ENCODE measurements at regions not wholly inside any gene's neighbourhood (a gene's known extent, or its start where the extent isn't known, plus 50 kb on each side); places are given as distances from the start of the nearest gene placed in this dataset.

- no peaks in the 10 kb centered on the region for H3K27me3 Mint-ChIP-seq (ENCODE audit: low read depth)
- H3K27ac Mint-ChIP-seq: no peak overlapping the region
- no peaks in the 10 kb centered on the region for H3K36me3 Mint-ChIP-seq (ENCODE audit: low read depth)
- TF ChIP-seq CTCF (IDR thresholded peaks at IDR 0.05; ENCODE audit: unreplicated experiment in 3 of 3): no peak
- H3K4me1 Mint-ChIP-seq: no peaks in the 10 kb centered on the region
- H3K9me3 Mint-ChIP-seq: peaks cover 4% of the 10 kb centered on the region
- H3K4me3 Mint-ChIP-seq: no peak overlapping the region
Measured at GRCh38 chr5:86137297-86137696, 480.4 kb upstream of the COX7C start.

GRCh38 chr5:86143837-86144236, 473.9 kb upstream of the COX7C start:
- H3K4me3 Mint-ChIP-seq: no peak overlapping the region
- H3K36me3 Mint-ChIP-seq (ENCODE audit: low read depth): no peaks in the 10 kb centered on the region
- H3K27ac Mint-ChIP-seq: no peak overlapping the region
- H3K9me3 Mint-ChIP-seq: peaks cover 6% of the 10 kb centered on the region
- no peaks in the 10 kb centered on the region for H3K4me1 Mint-ChIP-seq
- TF ChIP-seq CTCF (IDR thresholded peaks at IDR 0.05; ENCODE audit: unreplicated experiment in 3 of 3): no peak
- H3K27me3 Mint-ChIP-seq (ENCODE audit: low read depth): no peaks in the 10 kb centered on the region

DNA sequence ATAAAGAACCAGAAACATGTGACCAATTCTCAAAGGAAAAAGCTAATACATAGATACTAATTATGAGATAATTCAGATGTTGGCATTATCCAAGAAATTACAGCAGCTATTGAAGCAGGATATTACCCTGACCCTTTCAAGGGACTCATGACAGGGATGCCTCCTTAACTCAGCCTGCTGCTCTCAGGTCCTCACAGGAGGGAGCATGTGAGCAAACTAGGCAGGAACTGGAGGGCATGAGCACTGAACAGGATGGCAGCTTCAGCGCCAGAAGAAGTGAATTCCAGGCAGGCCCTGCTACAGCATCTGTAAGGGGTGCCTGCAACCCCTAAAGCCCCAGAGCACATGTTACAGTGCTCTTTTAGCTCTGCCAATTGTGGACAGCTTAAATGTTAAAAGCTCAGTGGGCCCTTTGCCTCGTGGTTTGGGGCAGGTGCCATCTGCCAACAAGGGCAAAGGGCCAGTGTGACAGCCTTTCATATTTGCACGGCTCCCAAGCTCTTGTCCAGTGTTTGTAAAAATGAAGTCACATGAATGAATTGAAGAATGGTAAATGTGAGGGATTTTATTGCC, 464.7 kb upstream of the COX7C start:
- H3K9me3 Mint-ChIP-seq: no peaks in the 10 kb centered on the region
- H3K4me3 Mint-ChIP-seq: no peak overlapping the region
- no peak overlapping the region for H3K27ac Mint-ChIP-seq
- H3K36me3 Mint-ChIP-seq (ENCODE audit: low read depth): no peaks in the 10 kb centered on the region
- TF ChIP-seq CTCF (IDR thresholded peaks at IDR 0.05; ENCODE audit: unreplicated experiment in 3 of 3): no peak
- H3K4me1 Mint-ChIP-seq: no peaks in the 10 kb centered on the region
- peaks cover 4% of the 10 kb centered on the region for H3K27me3 Mint-ChIP-seq (ENCODE audit: low read depth)

DNA sequence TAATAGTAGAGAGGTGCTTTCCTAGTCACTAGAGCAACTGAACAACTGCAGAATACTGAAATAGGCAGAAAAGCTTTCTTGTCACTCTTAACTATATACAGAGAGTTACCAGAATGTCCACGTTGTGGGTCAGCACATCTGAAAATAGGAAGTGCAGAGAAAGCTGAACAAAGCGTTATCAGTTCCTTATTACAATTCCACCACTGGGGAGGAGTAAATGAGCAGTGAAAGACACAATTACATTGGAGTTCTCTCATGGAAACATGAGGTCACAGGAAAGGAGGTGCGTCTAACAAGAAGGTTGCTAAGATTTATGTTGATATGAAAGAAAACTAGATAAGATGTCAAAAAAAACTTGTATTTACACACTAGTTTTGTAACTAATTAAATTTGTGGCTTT, 461.9 kb upstream of the COX7C start:
- Mint-ChIP-seq H3K4me1 (no peaks in the 10 kb centered on the region), H3K27ac (no peak overlapping the region), H3K4me3 (no peak overlapping the region), H3K9me3 (no peaks in the 10 kb centered on the region), H3K36me3 (ENCODE audit: low read depth) (no peaks in the 10 kb centered on the region), H3K27me3 (ENCODE audit: low read depth) (peaks cover 4% of the 10 kb centered on the region)
- no peak for TF ChIP-seq CTCF (IDR thresholded peaks at IDR 0.05; ENCODE audit: unreplicated experiment in 3 of 3)

DNA sequence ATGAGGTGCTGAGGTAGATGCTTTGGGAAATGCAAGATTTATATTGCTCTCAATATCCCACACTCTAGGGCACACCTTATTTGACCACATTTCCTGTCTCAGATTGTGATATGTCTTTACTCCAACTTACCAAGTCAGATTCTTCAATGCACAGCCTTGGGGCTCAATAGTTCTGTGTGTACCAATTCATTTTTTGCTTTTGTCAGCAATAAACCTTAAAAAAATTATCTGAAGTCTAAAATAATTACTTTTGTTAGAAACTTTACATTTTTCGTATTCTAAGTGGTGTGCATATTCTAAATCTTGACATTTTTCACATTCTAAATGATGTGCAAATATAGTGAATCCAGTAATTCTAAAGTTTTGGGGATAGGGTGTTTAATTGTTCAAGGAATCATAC, 447.5 kb upstream of the COX7C start:
- Mint-ChIP-seq H3K27me3 (ENCODE audit: low read depth) (no peaks in the 10 kb centered on the region), H3K4me3 (no peak overlapping the region), H3K4me1 (no peaks in the 10 kb centered on the region), H3K36me3 (ENCODE audit: low read depth) (no peaks in the 10 kb centered on the region), H3K27ac (no peak overlapping the region), H3K9me3 (no peaks in the 10 kb centered on the region)
- TF ChIP-seq CTCF (IDR thresholded peaks at IDR 0.05; ENCODE audit: unreplicated experiment in 3 of 3): no peak

- H3K36me3 Mint-ChIP-seq (ENCODE audit: low read depth): no peaks in the 10 kb centered on the region
- H3K27ac Mint-ChIP-seq: no peak overlapping the region
- no peaks in the 10 kb centered on the region for H3K27me3 Mint-ChIP-seq (ENCODE audit: low read depth)
- H3K4me3 Mint-ChIP-seq: no peak overlapping the region
- H3K9me3 Mint-ChIP-seq: no peaks in the 10 kb centered on the region
- no peak for TF ChIP-seq CTCF (IDR thresholded peaks at IDR 0.05; ENCODE audit: unreplicated experiment in 3 of 3)
- no peaks in the 10 kb centered on the region for H3K4me1 Mint-ChIP-seq
Measured at GRCh38 chr5:86175224-86175623, 442.5 kb upstream of the COX7C start.
